ENCODE measurements at regions not wholly inside any gene's neighbourhood (a gene's known extent, or its start where the extent isn't known, plus 50 kb on each side); places are given as distances from the start of the nearest gene placed in this dataset.

DNA sequence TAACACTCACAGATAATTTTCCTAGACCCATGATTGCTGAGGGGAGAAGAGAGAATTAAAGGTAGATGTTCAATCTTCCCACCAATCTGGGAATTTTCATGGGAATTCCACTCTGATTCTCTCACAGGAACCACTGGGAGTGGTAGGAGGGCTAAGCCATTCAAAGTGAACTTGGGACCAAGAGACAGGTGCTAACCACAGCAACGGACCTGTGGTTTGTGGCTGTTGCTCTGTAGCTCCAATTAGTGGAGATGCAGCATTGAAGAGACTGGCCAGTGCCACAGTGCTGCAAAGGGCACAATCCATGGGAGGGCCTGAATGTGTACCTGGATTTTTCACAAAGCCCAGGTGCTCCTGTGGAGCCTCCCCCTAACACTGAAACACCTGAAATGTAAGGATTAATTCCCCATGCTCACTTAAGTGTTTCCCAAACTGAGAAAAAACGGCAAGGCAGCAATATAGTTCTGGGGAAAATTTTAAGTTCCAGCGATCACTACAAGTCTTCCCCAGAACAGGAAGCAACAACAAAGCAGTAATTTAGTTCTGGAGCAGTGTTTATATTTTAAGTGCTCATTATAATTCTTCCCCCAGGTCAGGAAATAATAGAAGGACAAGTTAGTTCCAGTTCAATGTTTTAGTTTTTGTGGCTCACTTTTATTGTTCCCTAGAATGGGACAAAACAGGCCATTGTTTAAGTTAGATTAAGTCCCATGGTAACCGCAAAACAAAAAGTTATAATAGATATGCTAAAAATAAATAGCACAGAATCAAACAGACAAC, 1045.8 kb downstream of the CNTNAP5 start:
- DNase-seq, result no peak

DNA sequence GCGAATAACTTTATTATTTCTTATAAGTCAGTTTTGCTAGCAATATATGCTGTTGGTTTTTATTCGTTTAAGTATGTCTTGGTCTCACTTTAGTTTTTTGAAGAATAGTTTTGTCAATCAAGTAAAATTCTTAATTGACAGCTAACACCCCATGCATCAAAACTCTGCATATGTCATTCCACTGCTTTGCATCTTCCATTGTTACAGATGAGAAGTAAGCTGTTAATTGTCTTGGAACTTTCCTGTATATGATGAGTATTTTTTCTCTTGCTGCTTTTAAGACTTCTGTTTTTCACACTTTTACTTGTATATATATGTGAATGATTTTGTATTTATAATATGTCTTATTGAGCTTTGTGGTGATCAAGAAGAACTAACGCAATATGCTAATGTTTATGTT, 1048.4 kb downstream of the CNTNAP5 start:
- no peak for DNase-seq

DNA sequence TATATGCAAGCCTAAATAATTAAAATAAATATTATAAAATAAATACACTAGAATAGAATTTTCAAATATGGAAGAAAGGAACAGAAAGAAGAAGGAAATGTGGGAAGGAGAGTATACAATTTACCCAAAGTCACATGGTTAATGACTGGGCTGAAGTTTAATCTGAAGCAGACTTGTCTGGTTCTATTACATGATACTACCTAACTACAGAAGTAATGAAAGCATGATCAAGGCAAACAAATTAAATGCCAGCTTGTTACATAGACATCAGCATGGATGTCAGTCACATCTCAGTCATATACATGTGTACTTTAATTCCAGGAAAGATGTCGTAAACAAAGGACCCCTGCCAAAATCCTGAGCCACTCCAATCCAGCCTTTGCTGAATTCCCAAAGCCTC, 1060.8 kb downstream of the CNTNAP5 start:
- no peak for DNase-seq

DNA sequence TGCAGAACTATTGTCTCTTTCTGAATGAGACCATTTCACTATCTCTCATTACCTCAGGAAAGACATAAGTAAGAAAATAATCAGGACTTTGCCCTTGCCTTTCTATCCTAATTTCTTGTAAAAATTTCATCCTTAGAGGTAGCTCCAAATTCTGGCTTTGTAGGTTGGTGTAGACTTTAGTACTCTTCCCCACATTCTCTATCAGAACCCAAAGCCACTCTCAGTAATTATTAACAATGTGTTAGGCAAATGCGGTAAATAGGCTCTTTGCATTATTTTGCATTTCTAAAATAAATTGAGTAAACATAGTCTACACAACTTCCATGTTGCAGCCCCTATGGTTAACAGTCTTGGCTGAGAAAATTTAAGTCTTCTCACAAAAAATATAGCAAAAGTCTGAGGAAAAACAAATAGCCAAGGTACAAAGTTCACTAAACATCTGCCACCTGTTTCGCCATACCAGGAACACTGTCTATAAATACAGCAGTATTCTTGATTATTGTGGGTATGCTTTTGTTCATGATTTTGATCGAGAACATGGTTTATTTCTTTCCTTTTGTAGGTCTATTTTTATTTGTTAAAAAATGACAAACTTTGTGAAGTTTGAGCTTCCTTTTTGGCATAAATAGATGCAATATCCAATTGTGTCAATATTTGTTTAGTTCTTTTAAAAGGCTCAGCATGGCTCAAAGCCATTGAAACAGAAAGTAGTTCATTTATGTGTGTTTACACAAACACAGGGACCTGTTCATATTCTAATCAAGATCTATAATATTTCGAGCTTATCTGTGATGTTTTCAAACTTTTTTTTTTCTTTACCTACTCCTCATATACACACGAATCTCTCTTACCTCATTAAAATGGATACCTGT, 1061.5 kb downstream of the CNTNAP5 start:
- DNase-seq, result no peak

DNA sequence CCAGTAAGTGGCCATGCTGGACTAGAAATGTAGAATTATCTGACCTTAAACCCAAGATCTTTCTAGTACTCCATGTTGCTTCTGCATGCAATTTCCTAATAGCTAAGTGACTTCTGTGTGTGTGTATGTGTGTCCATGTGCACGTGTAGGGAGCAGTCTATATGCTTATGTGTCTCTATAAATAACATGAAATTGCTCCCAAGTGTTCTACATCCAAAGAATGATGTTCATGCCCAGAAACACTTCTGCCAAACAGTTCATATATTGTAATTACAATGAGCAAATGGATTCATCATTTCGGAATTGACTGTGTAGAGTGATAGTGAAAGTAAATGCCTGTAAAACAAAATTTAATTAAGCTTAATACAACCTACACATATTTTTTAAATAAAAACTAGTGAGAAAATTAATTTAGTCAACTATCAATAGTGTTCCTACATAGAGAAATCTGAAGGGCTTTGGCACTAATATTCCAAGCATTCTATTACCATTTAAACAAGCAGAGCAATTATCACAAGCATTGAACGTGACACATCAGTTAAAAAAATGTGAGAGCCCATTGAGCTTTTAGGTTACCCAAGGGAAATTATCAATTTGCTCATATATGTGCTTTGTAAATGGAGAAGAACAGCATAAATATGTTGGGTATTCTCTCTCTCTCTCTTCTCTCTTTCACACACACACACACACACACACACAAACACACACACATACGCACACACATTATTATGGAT, 1067.4 kb downstream of the CNTNAP5 start:
- no peak for DNase-seq

DNA sequence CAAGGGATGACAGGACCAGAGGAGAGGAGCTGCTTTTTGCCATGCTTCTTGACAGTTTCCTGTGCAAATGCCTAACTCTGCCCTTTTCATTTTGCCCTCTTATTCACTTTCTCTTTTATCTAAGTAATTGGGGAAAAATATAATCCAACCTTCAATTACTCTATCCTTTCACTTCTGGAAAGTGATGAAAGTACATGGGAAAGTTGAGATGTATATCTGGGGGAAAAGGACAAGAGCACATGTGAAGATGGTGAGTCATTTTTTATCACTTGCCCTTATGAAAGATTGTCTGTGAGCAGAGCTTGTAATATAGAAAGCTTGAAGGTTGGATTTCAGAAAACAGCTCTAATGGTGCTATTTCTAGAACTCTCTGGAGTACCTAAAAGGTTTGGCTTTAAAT, 1070.7 kb downstream of the CNTNAP5 start:
- DNase-seq, result no peak

DNA sequence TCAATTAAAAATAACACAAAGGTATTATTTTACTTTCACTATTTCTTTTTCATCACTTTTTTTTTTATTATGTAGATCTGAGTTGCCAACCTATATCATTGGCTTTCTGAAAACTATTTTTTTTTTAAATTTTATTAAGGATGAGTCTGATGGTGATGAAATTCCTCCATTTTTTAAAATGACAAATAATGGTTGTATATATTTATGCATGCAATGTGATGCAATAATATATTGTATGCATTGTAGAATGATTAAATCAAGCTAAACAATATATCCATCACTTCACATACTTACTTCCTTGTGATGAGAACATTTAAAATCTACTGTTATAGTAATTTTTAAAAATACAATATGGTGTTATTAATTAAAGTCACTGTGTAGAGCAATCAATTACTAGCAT, 1081.6 kb downstream of the CNTNAP5 start:
- no peak for DNase-seq

DNA sequence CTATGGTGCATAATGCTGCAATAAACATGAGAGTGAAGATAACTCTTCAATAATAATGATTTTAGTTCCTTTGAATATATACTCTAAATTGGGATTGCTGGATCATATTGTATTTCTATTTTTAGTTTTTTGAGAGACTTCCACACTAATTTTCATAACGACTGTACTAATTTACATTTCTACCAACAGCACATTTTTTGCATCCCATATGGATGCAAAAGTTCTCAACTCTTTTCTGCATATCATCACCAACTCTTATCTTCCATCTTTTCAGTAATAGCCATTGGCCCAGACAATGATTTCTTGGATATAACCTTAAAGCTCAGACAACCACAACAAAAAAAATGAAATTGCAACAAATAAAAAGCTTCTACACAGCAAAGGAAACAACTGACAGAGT, 1082.4 kb downstream of the CNTNAP5 start:
- DNase-seq, result no peak

DNA sequence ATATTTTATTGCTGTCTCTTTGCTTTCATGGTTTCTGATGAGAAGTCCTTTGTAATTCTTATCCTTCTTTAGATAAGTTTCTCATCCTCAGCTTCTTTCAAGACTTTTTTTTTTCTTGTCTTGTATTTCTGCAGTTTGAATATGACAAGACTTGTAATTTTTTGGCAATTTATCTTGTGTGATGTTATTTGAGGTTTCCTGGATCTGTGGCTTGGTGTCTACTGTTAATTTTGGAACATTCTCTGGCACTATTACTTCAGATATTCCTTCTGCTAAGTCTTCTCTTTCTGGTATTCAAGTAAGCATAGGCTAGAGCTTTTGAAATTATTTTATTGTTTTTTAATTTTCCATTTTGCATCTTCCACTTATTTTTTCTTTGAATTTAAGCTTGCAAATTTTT, 1083.2 kb downstream of the CNTNAP5 start:
- DNase-seq, result no peak

DNA sequence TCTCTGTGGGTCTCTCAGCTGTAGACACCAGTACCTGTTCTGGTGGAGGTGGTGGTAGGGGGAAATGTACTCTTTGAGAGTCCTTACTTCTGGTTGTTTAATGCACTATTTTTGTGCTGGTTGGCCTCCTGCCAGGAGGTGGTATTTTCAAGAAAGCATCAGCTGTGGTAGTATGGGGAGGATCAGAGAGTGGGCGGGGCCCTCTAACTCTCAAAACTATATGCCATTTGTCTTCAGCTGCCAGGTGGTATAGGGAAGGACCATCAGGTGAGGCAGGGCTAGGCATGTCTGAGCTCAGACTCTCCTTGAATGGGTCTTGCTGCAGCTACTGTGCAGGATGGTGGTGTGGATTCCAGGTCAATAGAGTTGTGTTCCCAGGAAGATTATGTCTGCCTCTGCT, 1100.8 kb downstream of the CNTNAP5 start:
- DNase-seq, result no peak

DNA sequence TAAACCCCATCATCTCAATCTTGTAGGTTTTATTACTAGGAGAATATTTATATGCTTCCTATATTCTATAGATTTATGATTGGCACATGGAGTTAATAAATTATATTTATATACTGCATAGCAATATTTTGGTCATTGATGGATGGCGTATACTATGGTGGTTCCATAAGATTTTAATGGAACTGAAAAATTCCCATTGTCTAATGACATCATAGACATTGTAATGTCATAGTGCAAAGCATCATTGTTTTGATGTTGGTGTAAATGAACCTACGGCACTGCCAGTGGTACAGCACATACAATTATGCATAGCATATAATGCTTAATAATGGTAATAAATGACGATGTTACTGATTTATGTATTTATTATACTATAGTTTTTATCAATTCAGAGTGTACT, 1135.9 kb downstream of the CNTNAP5 start:
- DNase-seq, result no peak

DNA sequence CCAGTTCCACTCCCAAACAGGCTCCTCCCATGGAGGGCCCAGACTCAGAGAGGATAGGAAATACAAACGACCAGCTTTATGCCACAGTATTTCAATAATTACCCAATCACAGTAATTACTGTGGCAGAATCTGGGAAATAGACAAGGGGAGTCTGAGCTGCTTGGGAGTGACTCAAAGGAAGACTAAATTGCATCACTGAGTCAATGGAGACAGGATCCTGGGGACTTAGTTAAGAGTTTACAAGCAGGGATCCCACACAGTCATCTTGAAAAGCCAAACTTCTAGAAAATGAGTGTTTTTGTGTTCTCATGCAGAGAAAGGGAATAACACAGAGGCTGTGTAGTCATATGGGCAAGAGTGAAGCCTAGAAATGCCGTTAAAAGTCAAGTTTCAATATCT, 1142.1 kb downstream of the CNTNAP5 start:
- DNase-seq, result no peak

DNA sequence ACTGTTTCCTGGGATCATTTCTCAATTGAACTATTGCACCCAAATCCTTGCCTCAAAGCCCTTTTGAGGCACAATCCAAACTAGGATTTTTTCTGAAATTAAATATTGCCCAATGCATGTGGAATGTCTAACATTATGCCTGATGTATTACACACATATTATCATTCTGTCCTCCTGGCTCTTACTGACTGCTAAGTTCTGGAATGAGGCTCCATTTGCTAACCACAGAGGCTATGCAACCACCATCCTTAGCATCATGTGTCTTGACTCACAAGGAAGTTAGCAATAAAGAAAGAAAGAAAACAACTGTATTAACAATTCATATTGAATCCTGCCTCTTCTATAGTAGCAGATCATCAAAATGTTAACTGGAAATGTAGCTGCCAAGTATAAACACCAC, 1142.7 kb downstream of the CNTNAP5 start:
- DNase-seq, result no peak

DNA sequence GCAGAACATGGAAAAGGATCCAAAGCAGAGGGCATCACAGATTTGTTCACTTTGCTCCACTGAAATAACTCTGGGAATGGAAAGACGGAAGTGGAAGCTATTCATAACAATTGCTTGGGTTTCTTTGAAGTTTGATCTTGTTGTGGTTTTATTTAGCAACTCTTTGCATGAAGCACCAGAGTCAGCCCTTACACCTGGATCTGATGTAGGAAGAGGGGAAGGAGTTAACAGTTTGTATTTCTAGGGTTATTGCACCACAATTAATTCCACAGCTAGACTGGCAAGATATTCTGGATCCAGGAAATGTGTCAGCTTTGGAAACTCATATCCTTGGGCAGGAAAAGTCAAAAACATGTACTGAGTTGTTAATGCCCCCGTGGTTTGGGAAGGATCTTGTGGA, 1143.4 kb downstream of the CNTNAP5 start:
- DNase-seq, result no peak

DNA sequence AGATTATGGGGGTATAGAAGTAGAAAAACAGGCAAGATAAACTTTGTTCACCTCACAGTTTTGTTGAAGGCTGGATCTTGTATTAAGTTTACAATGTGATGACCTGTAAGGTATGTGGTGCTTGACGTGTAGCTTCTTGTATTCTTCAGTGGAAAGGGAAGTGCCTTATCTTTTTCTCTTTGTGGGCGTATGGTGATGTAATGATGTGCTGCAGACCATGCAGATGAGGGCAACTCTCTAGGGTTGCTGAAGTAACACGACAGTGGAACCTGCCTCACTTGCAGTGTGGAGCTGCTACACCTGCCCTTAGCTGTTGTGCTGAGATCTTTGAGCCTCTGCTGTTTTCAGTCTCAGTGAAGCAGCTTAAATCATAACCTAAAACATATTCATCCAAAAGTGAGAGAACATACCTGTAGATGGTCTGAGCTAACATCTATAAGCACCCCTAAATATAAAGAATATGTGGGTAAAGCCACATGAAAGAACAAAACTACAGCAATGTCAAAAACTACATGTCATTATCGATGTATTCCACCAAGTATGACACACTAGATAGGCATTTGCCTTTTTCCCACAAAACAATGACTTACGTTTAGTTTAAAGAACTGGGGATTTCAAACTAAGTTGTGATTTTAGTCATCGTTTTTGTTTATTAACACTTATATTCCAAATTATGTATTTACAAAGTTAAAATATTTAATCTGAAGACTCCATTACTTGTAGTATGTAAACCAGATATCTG, 1144.1 kb downstream of the CNTNAP5 start:
- DNase-seq, result no peak

DNA sequence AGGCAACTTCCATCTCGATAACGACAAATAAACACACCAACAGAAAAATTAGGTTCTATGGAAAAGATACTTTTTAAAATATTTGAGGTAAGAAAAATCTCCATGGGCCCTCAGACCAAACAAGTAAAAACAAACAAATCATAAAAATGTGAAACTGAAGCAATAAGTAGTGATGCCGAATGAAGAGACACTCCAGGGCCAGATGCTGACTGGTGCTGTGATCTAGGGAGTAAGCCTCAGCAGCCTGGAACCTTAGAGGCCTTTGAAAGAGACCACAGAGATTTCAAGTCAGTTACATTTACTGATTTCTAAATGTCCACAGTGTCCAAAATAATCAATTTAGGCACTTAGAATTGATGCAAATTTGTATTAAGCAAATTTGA, 1144.7 kb downstream of the CNTNAP5 start:
- no peak for DNase-seq

DNA sequence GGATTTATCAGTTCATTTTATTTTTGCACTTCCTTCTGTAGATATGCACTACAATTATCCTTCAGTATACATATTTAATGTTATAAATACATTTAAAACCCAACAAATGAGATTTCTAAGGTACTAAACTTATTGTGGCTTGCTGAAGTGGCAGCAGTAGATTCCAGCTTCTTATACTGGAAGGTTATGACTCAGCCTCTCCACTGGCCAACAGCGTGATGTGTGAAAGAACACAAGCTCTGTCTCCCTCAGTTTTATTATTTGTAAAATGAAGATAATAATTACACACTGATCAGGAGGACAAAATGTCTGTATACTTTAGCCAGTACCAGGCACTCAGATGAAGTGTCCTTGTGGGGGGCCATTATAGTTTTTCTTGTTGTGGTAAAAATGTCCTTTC, 1147.1 kb downstream of the CNTNAP5 start:
- DNase-seq, result no peak

DNA sequence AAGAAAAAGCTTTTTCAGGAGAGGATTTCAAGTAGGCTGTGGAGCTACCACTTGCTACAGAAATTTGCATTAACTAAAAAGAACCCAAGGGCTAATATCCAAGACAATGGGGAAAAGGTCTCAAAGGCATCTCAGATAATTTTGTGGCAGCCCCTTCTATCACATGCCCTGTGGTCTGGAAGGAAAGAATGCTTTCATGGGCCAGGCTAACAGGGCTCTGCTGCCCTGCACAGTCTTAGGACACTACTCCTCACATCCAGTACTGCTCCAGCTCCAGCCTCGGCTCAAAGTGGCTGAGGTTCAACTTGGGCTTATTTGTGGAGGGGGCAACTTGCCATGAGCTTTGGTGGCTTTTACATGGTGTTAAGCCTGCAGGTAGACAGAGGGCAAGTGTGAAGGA, 1150.3 kb downstream of the CNTNAP5 start:
- no peak for DNase-seq

DNA sequence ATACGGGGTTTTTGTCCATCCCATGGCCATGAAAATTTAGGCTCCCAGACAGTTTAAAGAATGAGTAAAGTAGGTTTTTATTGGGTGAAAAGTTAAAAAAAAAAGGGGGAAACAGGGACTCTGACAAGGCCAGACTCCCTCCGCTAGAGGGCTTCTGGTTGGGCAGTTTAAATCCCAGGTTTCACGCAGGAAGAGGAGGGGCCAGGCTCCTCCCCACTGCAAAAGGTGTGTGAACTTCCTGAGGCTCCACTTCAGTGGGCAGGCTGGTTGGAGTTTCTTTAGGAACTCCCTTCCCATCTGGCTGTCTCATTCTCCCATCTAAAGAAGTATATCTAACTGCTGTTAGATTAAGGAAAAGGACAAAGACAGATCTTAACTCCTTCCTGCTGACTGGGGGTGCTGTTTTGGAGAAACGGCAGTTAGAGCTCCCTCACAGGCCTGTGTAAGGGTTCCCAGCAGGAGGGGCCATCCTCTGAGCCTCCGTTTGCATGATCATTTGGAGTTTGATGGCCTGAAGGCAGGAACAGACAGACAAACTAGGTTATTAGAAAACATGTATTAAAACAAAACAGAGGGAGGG, 1160.7 kb downstream of the CNTNAP5 start:
- DNase-seq, result no peak

DNA sequence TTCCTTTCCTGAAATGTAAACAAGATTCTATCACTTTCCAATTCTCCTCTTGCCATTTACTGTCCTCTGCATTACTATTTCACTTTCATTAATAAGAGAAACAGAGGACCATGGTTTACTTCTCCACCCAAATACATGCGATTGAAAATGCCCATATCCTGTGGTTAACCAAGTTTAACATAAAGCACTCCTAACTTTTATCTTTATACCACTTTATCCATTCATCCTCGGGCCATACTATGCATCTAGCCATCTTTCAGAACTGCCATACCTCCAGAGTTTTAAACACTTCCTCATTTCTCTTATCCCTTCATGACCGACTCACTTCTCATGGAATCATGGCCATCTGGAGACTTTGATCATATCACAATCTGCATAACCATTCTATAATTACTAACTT, 1182.3 kb downstream of the CNTNAP5 start:
- DNase-seq, result no peak

DNA sequence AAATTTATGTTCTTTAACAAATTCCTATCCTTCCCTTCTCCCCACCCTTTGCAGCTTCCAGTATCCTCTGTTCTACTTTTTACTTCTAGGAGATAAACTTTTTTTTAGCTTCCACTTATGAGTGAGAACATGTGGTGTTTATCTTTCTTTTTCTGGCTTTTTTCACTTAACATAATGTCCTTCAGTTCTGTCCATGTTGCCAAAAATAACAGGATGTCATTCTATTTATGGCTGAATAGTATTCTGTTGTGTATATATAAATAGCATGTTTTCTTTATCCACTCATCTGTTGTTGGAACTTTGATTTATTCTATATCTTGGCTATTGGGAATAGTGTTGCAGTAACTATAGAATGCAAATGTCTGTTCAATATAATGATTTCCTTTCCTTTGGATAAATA, 1191.2 kb downstream of the CNTNAP5 start:
- no peak for DNase-seq

DNA sequence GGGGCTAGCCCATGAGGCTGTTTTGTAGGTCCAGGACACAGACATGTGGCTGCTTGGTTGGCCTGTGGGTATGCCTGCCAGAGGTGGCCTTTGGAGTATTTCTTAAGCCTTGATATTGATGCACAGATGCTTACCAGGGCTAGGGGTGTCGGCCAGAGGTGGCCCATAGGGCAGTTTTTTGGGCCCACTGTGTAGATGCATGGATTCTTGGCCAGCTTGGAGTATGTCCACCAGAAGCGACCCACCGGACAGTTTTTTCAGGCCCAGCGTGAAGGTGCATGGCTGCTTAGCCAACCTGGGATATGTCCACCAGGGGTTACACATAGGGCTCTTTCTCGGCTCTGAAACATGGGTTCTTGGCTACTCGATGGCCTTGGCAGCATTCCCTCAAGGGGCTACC, 1199.1 kb downstream of the CNTNAP5 start:
- DNase-seq, result no peak

DNA sequence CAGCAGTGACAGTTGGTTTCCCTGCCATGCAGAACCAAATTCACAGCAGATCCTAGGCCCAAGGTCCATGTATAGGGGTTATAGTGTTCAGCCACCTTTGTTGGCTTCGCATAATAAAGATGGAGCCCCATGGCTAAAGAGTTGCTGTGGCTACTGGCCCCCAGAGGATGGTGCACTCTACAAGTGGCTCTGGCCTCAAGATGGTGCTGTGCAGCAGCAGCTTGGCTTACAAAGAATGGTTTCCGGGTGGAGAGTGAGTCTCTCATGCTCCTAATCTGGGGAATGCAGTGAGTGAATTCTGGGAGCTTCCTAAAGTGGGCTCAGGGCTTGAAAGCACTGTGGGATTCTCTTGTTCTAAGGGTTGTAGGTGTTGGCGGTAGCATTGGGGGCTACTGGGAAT, 1199.7 kb downstream of the CNTNAP5 start:
- no peak for DNase-seq
